Caco-2 (cell line): ENCODE measurements at regions not wholly inside any gene's neighbourhood (a gene's known extent, or its start where the extent isn't known, plus 50 kb on each side); places are given as distances from the start of the nearest gene placed in this dataset.

Source experiments
- BruUV-seq: library from RNA; stranded (reverse); fragments of 400-500 nt; replicated peaks from 2 replicates; lab custom pipeline; 2021; lab: Mats Ljungman, UMichigan
- CTCF ChIA-PET: fragments of 300-600 bp; sonication (Branson Sonifier 250); formaldehyde crosslinking; loops from one replicate; lab custom pipeline; 2022; ENCODE audit warnings: antibody characterized with exemption; lab: Charles Lee
- POLR2A ChIA-PET: fragments of 300-600 bp; sonication (Branson Sonifier 250); formaldehyde crosslinking; loops from one replicate; lab custom pipeline; 2022; ENCODE audit warnings: antibody characterized with exemption; lab: Charles Lee
- DNase-seq, 2 experiments: peaks; one replicate each; pipeline versions ENCODE4 v3.0.0 to v3.0.0-alpha.2; 2020 to 2022
- H3K27me3 ChIP-seq: replicated peaks from 2 replicates; pipeline ENCODE4 v1.6.0; 2011; ENCODE audit warnings: low read length; ENCODE audit not compliant: control insufficient read depth, insufficient read depth
- H3K36me3 ChIP-seq: 2 replicates; pipeline ENCODE4 v1.5.1; 2011; ENCODE audit warnings: low read length; ENCODE audit not compliant: control insufficient read depth, insufficient read depth
- H3K4me1 ChIP-seq: fragments of 250-450 bp; sonication (Bioruptor Pico); 2 replicates; pipeline ENCODE4 v1.5.1; 2020; ENCODE audit warnings: mild to moderate bottlenecking
- H3K4me3 ChIP-seq: 2 replicates; pipeline ENCODE4 v1.5.1; 2011; ENCODE audit warnings: low read depth, mild to moderate bottlenecking, control low read depth, low read length
- H3K9me3 ChIP-seq: fragments of 250-450 bp; sonication (Bioruptor Pico); 2 replicates; pipeline ENCODE4 v1.5.1; 2020; ENCODE audit warnings: mild to moderate bottlenecking, moderate library complexity
- H3K27ac Mint-ChIP-seq: one replicate; pipeline ENCODE4 v1.8.0; 2022; ENCODE audit warnings: mixed read lengths; ENCODE audit not compliant: unreplicated experiment
- H3K27me3 Mint-ChIP-seq: one replicate; pipeline ENCODE4 v1.8.0; 2022; ENCODE audit warnings: mixed read lengths; ENCODE audit not compliant: insufficient read depth, unreplicated experiment
- H3K36me3 Mint-ChIP-seq: one replicate; pipeline ENCODE4 v1.8.0; 2022; ENCODE audit warnings: mild to moderate bottlenecking, mixed read lengths; ENCODE audit not compliant: insufficient read depth, unreplicated experiment
- H3K4me1 Mint-ChIP-seq: one replicate; pipeline ENCODE4 v1.8.0; 2022; ENCODE audit warnings: low read depth, mixed read lengths; ENCODE audit not compliant: unreplicated experiment
- H3K4me3 Mint-ChIP-seq: one replicate; pipeline ENCODE4 v1.8.0; 2022; ENCODE audit warnings: mild to moderate bottlenecking, moderate library complexity, mixed read lengths; ENCODE audit not compliant: unreplicated experiment
- H3K9me3 Mint-ChIP-seq: one replicate; pipeline ENCODE4 v1.8.0; 2022; ENCODE audit warnings: mixed read lengths; ENCODE audit not compliant: unreplicated experiment
- CTCF ChIP-seq, 2 experiments: fragments of 200-600 bp in 1 of 2; IDR thresholded peaks; 1 replicate in 1 of 2; 2 replicates in 1 of 2; pipeline versions ENCODE4 v1.5.1 to v1.8.0; 2011 to 2022; ENCODE audit warnings: antibody characterized with exemption in 1 of 2, control low read depth in 1 of 2, inconsistent platforms in 1 of 2, low read depth in 1 of 2, low read length in 1 of 2, mild to moderate bottlenecking in 1 of 2, moderate library complexity in 1 of 2; ENCODE audit not compliant: insufficient read depth in 1 of 2, severe bottlenecking in 1 of 2, unreplicated experiment in 1 of 2
- intact Hi-C: fragments of 100-400 bp; cut with micrococcal nuclease; formaldehyde crosslinking; loops from one replicate; pipeline ENCODE4 v1.10.0; 2022; ENCODE audit not compliant: unreplicated experiment

GRCh38 chr15:93428150-93428549 is 339.1 kb upstream of the RGMA start:
- Mint-ChIP-seq H3K27ac (no peak overlapping the region), H3K27me3 (peaks cover 5% of the 10 kb centered on the region), H3K4me3 (no peak overlapping the region), H3K4me1 (no peaks in the 10 kb centered on the region), H3K36me3 (no peaks in the 10 kb centered on the region), H3K9me3 (no peaks in the 10 kb centered on the region)
- TF ChIP-seq CTCF (IDR thresholded peaks at IDR 0.05; ENCODE audit: insufficient read depth in 1 of 2, low read depth in 1 of 2, low read length in 1 of 2, severe bottlenecking in 1 of 2, unreplicated experiment in 1 of 2), result no peak
- H3K27me3 ChIP-seq, result no peaks in the 10 kb centered on the region
- no peak overlapping the region for H3K4me3 ChIP-seq
- no TSS peak for BruUV-seq
- H3K36me3 ChIP-seq, result no peaks in the 10 kb centered on the region
- intact Hi-C loops, result no loop called here
- ChIA-PET CTCF (no interaction called here), POLR2A (no interaction called here)
- no peaks in the 10 kb centered on the region for H3K4me1 ChIP-seq
- no peaks in the 10 kb centered on the region for H3K9me3 ChIP-seq
- DNase-seq, result no peak

GRCh38 chr15:93424131-93424530 is 335.1 kb upstream of the RGMA start:
- Histone ChIP-seq H3K9me3 (no peaks in the 10 kb centered on the region), H3K27me3 (no peaks in the 10 kb centered on the region), H3K4me3 (no peak overlapping the region), H3K4me1 (no peaks in the 10 kb centered on the region), H3K36me3 (no peaks in the 10 kb centered on the region)
- BruUV-seq, result no TSS peak
- Mint-ChIP-seq H3K36me3 (no peaks in the 10 kb centered on the region), H3K27ac (no peak overlapping the region), H3K4me1 (no peaks in the 10 kb centered on the region), H3K4me3 (no peak overlapping the region), H3K27me3 (peaks cover 7% of the 10 kb centered on the region), H3K9me3 (no peaks in the 10 kb centered on the region)
- CTCF ChIA-PET, result no interaction called here
- intact Hi-C loops, result no loop called here
- TF ChIP-seq CTCF (IDR thresholded peaks at IDR 0.05; ENCODE audit: insufficient read depth in 1 of 2, low read depth in 1 of 2, low read length in 1 of 2, severe bottlenecking in 1 of 2, unreplicated experiment in 1 of 2), result no peak
- POLR2A ChIA-PET, result no interaction called here
- no peak for DNase-seq

GRCh38 chr15:93422476-93422875 is 333.5 kb upstream of the RGMA start:
- H3K9me3 Mint-ChIP-seq, result no peaks in the 10 kb centered on the region
- no TSS peak for BruUV-seq
- CTCF ChIA-PET, result no interaction called here

More at GRCh38 chr15:93422476-93422875, 333.5 kb upstream of the RGMA start:
- Mint-ChIP-seq H3K4me3 (no peak overlapping the region), H3K27me3 (peaks cover 7% of the 10 kb centered on the region), H3K36me3 (no peaks in the 10 kb centered on the region), H3K27ac (no peak overlapping the region), H3K4me1 (no peaks in the 10 kb centered on the region)
- Histone ChIP-seq H3K4me3 (no peak overlapping the region), H3K9me3 (no peaks in the 10 kb centered on the region), H3K4me1 (no peaks in the 10 kb centered on the region), H3K27me3 (no peaks in the 10 kb centered on the region), H3K36me3 (no peaks in the 10 kb centered on the region)
- POLR2A ChIA-PET, result no interaction called here
- no peak for TF ChIP-seq CTCF (IDR thresholded peaks at IDR 0.05; ENCODE audit: insufficient read depth in 1 of 2, low read depth in 1 of 2, low read length in 1 of 2, severe bottlenecking in 1 of 2, unreplicated experiment in 1 of 2)
- intact Hi-C loops, result no loop called here
- no peak for DNase-seq
